ENCODE measurements at regions not wholly inside any gene's neighbourhood (a gene's known extent, or its start where the extent isn't known, plus 50 kb on each side); places are given as distances from the start of the nearest gene placed in this dataset.

DNA sequence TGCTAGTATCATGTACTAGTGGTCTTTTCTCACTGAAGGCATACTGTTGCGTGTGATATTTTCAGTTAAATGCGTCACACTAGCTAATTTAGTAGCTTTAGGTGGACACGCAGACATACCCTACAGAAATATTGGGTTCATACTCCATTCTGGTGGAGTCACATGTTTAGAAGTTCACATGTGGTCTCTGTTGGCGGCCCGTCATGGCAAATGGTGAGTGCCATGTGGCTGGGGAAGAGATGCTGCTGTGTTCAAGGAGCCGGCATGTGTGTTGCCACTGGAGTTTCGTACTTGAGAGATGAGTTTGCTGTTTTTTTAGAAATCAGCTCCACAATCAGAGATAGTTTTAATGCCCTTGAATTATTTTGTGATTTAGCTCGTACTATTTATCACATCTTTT lies 454.6 kb downstream of the PCNX1 start:
- Histone ChIP-seq H2AFZ (ENCODE audit: low read depth, low read length) (peak overlapping the region; percentile 88), H3K4me2 (ENCODE audit: insufficient read depth, low read length) (peak overlapping the region; percentile 65), H3K9me3 (replicated peaks; ENCODE audit: control insufficient read depth, insufficient read depth, low read depth, low read length) (no peaks in the 10 kb centered on the region), H3K27ac (ENCODE audit: extremely low read depth, low read depth, low read length) (peak overlapping the region; percentile 93), H3K79me2 (ENCODE audit: control insufficient read depth, insufficient read depth, low read length) (peaks cover 24% of the 10 kb centered on the region; the same call in 2 of the 3 replicates), H3K9me1 (ENCODE audit: control insufficient read depth, insufficient read depth, low read length) (no peaks in the 10 kb centered on the region), H3K9ac (ENCODE audit: insufficient read depth in 1 of 2, low read depth in 2 of 2, low read length in 2 of 2) (peak overlapping the region in 1 of 2 experiments; percentile 69; a peak in 3 of 4 replicates), H4K20me1 (replicated peaks; ENCODE audit: control insufficient read depth, insufficient read depth, low read length) (no peaks in the 10 kb centered on the region), H3K4me3 (no peak overlapping the region), H3K4me1 (replicated peaks in 1 of 2; ENCODE audit: control insufficient read depth in 2 of 2, insufficient read depth in 2 of 2, low read length in 2 of 2) (peaks cover 6 to 40% of the 10 kb centered on the region in 2 experiments; a peak in 4 of 5 replicates), H3K27me3 (ENCODE audit: control insufficient read depth in 2 of 2, insufficient read depth in 2 of 2, low read length in 2 of 2) (no peaks in the 10 kb centered on the region), H3K36me3 (ENCODE audit: control insufficient read depth, insufficient read depth, low read length) (no peaks in the 10 kb centered on the region)
- 15% methylated on average over 8 of the region's 8 CpGs for WGBS (ENCODE audit: insufficient coverage, low coverage, missing lambda C conversion rate)
- DNase-seq (ENCODE audit: extremely low read depth in 1 of 4, low spot score in 3 of 4) = peak in 1 of 4 experiments; percentile 47
- BruUV-seq (replicated peaks) = TSS peak; percentile 75
- peak; percentile 43 for ATAC-seq
- in situ Hi-C loops (cut with MboI) = no loop called here
- FAIRE-seq = no peak
- intact Hi-C loops (cut with micrococcal nuclease) = loop anchor here (5.0 kb wide), 1 partner anchor 40 kb away; the partner anchor contains the start of gene SIPA1L1
- CTCF ChIA-PET (ENCODE audit: low intra/inter-chr PET ratio) = no interaction called here
- POLR2A ChIA-PET = interaction anchor here (0.7 to 2.0 kb wide), 4 partner anchors 22 to 239 kb away, joined by 3 to 4 read pairs (median 4); no protein-coding TSS in a partner anchor
- TF ChIP-seq MYC (IDR thresholded peaks at IDR 0.05; ENCODE audit: low read depth, low read length) (peak; percentile 44), MYC (CRISPR knock-in tag; IDR thresholded peaks at IDR 0.05; ENCODE audit: borderline replicate concordance, low read depth) (no peak), BDP1 (IDR thresholded peaks at IDR 0.05; ENCODE audit: insufficient read depth, insufficient read length) (no peak), ZNF644 (tag; IDR thresholded peaks at IDR 0.05; ENCODE audit: low read depth) (0 out of 2 replicates have a peak, but pooled peaks have one; percentile 25), GATA2 (CRISPR knock-in tag; IDR thresholded peaks at IDR 0.05) (no peak), ZNF592 (IDR thresholded peaks at IDR 0.05) (0 out of 2 replicates have a peak, but pooled peaks have one; percentile 56), RREB1 (CRISPR knock-in tag; IDR thresholded peaks at IDR 0.05) (no peak), MAFG (tag; conservative IDR thresholded peaks at IDR 0.05) (0 out of 2 replicates have a peak, but pooled peaks have one; percentile 4), MAZ (CRISPR knock-in tag; conservative IDR thresholded peaks at IDR 0.05 in 1 of 2, IDR thresholded peaks at IDR 0.05 in 1 of 2) (0 out of 4 replicates have a peak, but pooled peaks of 1 of the 2 experiments have one; percentile 38), SETDB1 (IDR thresholded peaks at IDR 0.05; ENCODE audit: low read length) (no peak)

All from K562 (cell line).